GM18508 (cell line): ENCODE measurements at regions not wholly inside any gene's neighbourhood (a gene's known extent, or its start where the extent isn't known, plus 50 kb on each side); places are given as distances from the start of the nearest gene placed in this dataset.
A peak's percentile ranks its signal among the peaks of the same experiment; 100 is the strongest.
"Not testable (repeated sequence)": the region's sequence is repeated elsewhere in the genome, so short reads cannot be mapped to it uniquely, and the experiment has no call there.

Experiments used
- ATAC-seq: cut with Tn5 transposase; IDR thresholded peaks from one replicate; pipeline ENCODE4 v1.9.1; 2021; ENCODE audit warnings: moderate number of reproducible peaks; ENCODE audit not compliant: insufficient read depth, unreplicated experiment

DNA sequence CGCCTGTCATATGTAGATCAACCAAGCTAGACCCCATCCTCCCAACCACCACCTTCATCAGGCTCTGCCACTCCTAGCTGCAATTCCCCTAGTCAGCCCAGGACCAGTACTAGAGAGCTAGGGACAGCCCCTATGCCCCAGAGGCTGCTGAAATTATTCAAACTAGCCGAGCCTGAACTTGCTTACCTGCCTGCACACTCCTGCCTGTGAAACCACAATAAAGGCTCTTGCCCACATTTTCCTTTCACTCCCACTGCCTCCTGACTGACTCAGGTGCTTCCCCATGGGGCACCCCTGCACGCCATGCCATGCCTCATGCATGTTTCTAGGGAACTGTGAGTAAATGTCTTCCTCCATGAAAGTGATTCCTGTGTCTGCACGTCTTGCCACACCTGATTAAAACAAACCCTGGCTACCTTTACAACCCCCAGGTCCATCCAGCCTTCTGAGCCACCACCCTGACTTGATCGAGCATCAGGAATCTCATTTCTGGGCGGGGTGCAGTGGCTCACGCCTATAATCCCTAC is 66.5 kb upstream of the IER3 start:
- ATAC-seq = peak; percentile 74

DNA sequence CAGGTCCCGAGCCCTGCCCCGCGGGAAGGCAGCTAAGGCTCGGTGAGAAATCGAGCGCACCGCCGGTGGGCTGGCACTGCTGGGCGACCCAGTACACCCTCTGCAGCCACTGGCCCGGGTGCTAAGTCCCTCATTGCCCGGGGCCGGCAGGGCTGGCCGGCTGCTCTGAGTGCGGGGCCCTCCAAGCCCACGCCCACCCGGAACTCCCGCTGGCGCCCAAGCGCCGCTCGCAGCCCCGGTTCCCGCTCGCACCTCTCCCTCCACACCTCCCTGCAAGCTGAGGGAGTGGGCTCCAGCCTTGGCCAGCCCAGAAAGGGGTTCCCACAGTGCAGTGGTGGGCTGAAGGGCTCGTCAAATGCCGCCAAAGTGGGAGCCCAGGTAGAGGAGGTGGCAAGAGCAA is 63.2 kb upstream of the IER3 start:
- ATAC-seq = not testable (repeated sequence)

DNA sequence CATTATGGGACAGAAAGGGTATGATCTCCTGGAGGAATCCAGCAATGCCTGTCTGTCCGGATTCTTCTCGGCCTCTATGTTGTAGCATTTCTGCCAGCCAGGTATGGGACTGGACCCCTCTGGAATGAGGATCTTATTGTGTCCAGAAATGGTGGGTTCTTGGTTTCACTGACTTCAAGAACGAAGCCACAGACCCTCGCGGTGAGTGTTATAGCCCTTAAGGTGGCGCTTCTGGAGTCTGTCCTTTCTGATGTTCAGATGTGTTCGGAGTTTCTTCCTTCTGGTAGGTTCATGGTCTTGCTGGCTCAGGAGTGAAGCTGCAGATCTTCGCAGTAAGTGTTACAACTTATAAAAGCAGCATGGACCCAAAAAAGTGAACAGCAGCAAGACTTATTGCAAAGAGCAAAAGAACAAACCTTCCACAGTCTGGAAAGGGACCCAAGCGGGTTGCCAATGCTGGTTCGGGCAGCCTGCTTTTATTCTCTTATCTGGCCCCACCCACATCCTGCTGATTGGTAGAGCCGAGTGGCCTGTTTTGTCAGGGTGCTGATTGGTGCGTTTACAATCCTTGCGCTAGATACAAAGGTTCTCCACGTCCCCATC is 62.3 kb upstream of the IER3 start:
- no peak for ATAC-seq

DNA sequence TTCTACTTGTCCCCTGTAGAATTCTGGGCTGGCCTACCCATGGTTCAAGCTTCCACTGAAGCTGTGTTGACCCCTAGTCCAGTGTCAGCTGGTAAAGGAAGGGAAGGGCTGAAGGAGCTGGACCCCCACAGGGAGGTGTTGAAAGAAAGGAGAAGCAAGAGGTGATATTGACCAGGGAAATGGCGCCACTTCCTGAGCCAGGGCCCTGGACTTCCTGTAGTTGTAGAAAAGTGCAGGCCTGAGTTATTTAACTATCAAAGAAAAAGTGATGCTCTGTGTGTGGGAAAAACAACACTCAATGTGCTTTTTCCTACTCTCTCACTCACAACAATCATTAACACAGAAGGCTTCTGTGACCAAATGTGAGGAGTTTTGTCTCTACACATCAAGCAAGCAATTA is 60.0 kb upstream of the IER3 start:
- ATAC-seq = no peak

DNA sequence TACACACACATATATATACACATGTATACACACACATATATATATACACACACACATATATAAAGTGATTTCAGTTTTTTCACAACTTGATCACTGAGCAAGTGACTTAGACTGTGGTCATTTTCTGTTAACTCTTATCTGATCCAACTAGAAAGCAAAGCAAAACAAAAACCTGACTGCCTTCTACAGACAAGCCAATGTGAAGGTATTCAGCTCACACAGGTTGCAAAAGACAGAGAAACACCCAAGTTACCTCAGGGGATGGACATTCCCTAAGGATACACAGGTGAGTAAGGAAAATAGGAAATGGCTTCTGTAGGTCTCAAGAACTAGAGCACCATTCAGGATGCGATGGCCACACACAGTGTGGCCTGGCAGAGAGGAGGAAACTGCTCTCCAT is 58.4 kb upstream of the IER3 start:
- no peak for ATAC-seq

DNA sequence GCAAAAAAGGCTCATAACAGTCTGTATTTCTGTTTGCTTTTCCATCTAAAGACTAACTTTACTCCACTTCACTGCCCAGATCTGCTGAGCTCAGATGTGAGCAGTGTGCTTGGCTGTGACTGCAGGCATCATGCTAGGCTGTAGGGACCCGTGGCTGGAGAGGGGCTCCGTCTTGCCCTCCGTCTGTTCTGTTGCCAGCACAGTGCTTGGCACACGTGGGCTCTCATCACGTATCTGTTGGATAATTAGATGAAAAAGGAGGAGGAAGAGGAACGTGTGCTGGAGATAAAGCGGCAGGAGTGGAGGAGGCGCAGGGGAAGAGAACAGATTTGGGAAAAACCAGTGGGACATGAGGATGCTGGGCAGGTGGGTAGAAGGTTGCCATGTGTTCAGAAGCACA is 57.6 kb upstream of the IER3 start:
- ATAC-seq = no peak

DNA sequence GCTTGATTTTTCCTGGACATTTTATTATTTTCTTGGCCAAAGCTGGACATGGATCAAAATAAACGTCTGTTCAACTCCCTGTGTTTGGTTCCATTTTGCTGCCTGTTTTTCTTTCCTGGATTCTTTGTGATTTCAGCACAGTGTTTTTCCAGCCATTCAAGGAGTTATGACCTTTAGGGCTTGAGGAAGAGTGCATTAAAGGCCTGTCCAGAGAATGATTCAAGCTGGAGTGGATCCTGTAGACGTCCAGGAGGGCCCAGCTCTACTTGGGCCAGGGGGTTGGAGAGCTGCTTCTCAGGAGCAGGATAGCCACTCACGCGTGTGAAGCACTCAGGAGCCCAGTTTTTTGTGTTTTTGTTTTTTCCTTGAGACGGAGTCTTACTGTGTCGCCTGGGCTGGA is 56.5 kb upstream of the IER3 start:
- ATAC-seq = no peak

DNA sequence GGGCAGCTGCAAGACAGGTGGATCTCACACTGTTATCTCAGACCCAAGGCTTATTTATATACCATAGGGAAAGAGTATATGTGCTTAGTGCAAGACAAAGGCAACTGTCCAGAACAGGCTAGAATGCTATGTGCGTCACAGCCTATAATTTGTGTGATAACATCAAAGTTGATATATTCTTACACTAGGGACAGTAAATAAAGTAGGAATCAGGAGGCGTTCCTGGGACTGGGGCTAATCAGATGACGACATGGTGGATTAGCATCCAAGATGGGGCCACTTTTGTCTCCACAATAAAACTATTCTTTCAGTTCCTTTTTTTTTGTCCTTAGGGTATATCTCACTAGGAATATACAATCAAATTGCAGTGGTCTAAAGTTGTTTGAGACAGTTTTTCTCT is 54.9 kb upstream of the IER3 start:
- ATAC-seq = no peak

DNA sequence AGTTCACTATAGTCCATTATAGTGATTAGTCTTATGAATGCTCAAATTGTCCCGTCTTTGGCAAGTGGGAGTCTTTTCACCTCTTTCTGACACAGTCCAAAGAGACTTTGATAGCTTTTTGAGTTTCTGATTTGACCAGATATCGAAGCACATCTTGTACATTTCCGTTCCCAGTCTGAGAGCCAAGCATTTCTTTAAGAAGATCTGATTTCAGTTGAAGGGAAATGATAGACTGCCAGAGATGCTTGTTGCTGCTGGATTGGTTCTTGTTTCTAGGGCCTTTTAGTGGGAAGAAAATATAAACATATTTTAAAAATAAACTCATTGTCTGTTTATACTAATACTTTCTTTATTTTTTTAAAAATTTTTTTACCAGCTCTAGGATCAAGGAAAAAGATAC is 54.1 kb upstream of the IER3 start:
- no peak for ATAC-seq

DNA sequence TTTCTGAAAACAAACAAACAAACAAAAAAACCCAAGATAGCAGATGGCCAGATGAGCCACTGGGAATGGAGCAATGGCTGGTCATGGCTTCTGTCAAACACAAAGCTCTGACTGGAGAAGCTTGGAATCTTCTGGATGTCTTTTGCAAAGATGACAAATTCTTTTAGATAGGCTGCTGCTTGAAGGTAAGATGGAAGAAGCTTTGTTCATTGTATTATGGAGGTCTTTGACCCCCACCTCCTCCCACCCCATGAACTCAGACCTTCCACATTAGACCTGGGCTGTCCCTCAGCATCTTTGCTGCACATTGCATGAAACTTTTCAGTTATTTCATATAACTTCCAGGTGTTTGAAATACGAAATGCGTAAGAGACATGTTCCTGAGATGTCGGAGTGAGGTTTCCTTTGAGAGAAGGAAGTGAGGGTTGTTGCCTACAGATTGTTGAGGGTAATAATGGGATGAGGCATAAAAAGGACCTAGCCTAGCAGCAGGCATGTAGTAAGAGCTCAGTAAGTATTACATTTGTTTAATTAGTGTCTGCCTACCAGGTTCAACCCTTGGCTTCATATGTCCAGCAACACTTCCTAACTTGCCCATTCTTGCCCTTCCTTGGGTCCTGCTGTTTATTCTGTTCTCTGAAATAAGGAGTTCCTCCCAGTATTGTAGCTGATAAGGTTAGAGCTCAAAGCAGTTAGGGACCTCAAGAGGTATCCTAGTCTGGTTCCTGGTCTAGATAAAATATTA is 51.4 kb upstream of the IER3 start:
- ATAC-seq = no peak
